ENCODE measurements at regions not wholly inside any gene's neighbourhood (a gene's known extent, or its start where the extent isn't known, plus 50 kb on each side); places are given as distances from the start of the nearest gene placed in this dataset.

GRCh38 chr7:45479781-45480180 lies 94.4 kb upstream of the ADCY1 start:
- Mint-ChIP-seq H3K27me3 (ENCODE audit: insufficient read depth, low read depth, poor library complexity) (no peaks in the 10 kb centered on the region), H3K27ac (no peak overlapping the region), H3K36me3 (ENCODE audit: low read depth) (no peaks in the 10 kb centered on the region), H3K4me3 (no peak overlapping the region), H3K9me3 (no peaks in the 10 kb centered on the region), H3K4me1 (peaks cover 25% of the 10 kb centered on the region)
- no peaks in the 10 kb centered on the region for H3K27me3 ChIP-seq (ENCODE audit: insufficient read depth)
- H4K20me1 ChIP-seq (replicated peaks; ENCODE audit: insufficient read depth): no peaks in the 10 kb centered on the region
- no peaks in the 10 kb centered on the region for H3K79me2 ChIP-seq (replicated peaks; ENCODE audit: insufficient read depth)
- H3F3A ChIP-seq (replicated peaks; ENCODE audit: low read depth): no peaks in the 10 kb centered on the region
- H3K4me1 ChIP-seq (ENCODE audit: insufficient read depth): peaks cover 11% of the 10 kb centered on the region; the same call in 1 of the 2 replicates
- H3K27ac ChIP-seq (ENCODE audit: low read depth): no peak overlapping the region
- no peaks in the 10 kb centered on the region for H3K36me3 ChIP-seq (ENCODE audit: insufficient read depth)
- ATAC-seq (no peak), DNase-seq (ENCODE audit: low spot score) (no peak)
- H3K9me2 ChIP-seq (ENCODE audit: insufficient read depth): 0 out of 2 replicates have a peak, but pooled peaks cover 2% of the 10 kb centered on the region
- TF ChIP-seq JUNB (IDR thresholded peaks at IDR 0.05; ENCODE audit: unreplicated experiment) (no peak), EZH2 (IDR thresholded peaks at IDR 0.05; ENCODE audit: low read depth, unreplicated experiment) (no peak), CREB1 (CRISPR knock-in tag; IDR thresholded peaks at IDR 0.05; ENCODE audit: low read depth) (no peak), ETS1 (IDR thresholded peaks at IDR 0.05) (no peak), POLR2AphosphoS5 (IDR thresholded peaks at IDR 0.05; ENCODE audit: low read depth) (no peak), CTCF (conservative IDR thresholded peaks at IDR 0.05; ENCODE audit: low read depth in 2 of 2) (no peak), ZNF462 (CRISPR knock-in tag; IDR thresholded peaks at IDR 0.05) (no peak), ZNF114 (CRISPR knock-in tag; IDR thresholded peaks at IDR 0.05) (no peak), STAT1 (IDR thresholded peaks at IDR 0.05; ENCODE audit: unreplicated experiment) (no peak), NANOG (IDR thresholded peaks at IDR 0.05; ENCODE audit: borderline replicate concordance) (no peak), REST (IDR thresholded peaks at IDR 0.05; ENCODE audit: unreplicated experiment) (no peak), ZNF331 (CRISPR knock-in tag; IDR thresholded peaks at IDR 0.05; ENCODE audit: low read depth) (no peak), EZH2phosphoT487 (IDR thresholded peaks at IDR 0.05; ENCODE audit: unreplicated experiment) (no peak)
- no peak overlapping the region for H3K4me3 ChIP-seq
- no peak overlapping the region for H3K4me2 ChIP-seq
- no peak overlapping the region for H2AFZ ChIP-seq

All from GM23338 (cell line).